ENCODE measurements at regions not wholly inside any gene's neighbourhood (a gene's known extent, or its start where the extent isn't known, plus 50 kb on each side); places are given as distances from the start of the nearest gene placed in this dataset.

- H3K9me3 Mint-ChIP-seq, result no peaks in the 10 kb centered on the region
- H3K27me3 Mint-ChIP-seq, result no peaks in the 10 kb centered on the region
- H3K4me3 Mint-ChIP-seq, result no peak overlapping the region
- H3K4me1 Mint-ChIP-seq, result no peaks in the 10 kb centered on the region
- DNase-seq, result no peak
- ChIA-PET CTCF (no interaction called here), POLR2A (no interaction called here)
- H3K27ac Mint-ChIP-seq, result no peak overlapping the region
- no peaks in the 10 kb centered on the region for H3K36me3 Mint-ChIP-seq (ENCODE audit: low read depth)
Observed at GRCh38 chr16:73322856-73323255, 274.9 kb upstream of the ZFHX3 start.

- POLR2A ChIA-PET, result interaction anchor here (0.6 kb wide), 1 partner anchor 795 kb away, joined by 3 read pairs; no protein-coding TSS in a partner anchor
- no peaks in the 10 kb centered on the region for H3K4me1 Mint-ChIP-seq
- no peak for DNase-seq
Observed at GRCh38 chr16:73321853-73322252, 273.9 kb upstream of the ZFHX3 start.

GRCh38 chr16:73319737-73320136 is 271.8 kb upstream of the ZFHX3 start:
- POLR2A ChIA-PET, result no interaction called here
- no peaks in the 10 kb centered on the region for H3K36me3 Mint-ChIP-seq (ENCODE audit: low read depth)
- H3K27ac Mint-ChIP-seq, result no peak overlapping the region

More at GRCh38 chr16:73321853-73322252, 273.9 kb upstream of the ZFHX3 start:
- H3K36me3 Mint-ChIP-seq (ENCODE audit: low read depth), result no peaks in the 10 kb centered on the region
- H3K27ac Mint-ChIP-seq, result no peak overlapping the region
- H3K4me3 Mint-ChIP-seq, result no peak overlapping the region
- no peaks in the 10 kb centered on the region for H3K27me3 Mint-ChIP-seq
- H3K9me3 Mint-ChIP-seq, result no peaks in the 10 kb centered on the region
- CTCF ChIA-PET, result interaction anchor here (0.6 kb wide), 1 partner anchor 291 kb away, joined by 3 read pairs; no protein-coding TSS in a partner anchor

GRCh38 chr16:73319261-73319660 is 271.3 kb upstream of the ZFHX3 start:
- Mint-ChIP-seq H3K27ac (no peak overlapping the region), H3K36me3 (ENCODE audit: low read depth) (no peaks in the 10 kb centered on the region), H3K9me3 (no peaks in the 10 kb centered on the region), H3K4me1 (no peaks in the 10 kb centered on the region), H3K4me3 (no peak overlapping the region), H3K27me3 (no peaks in the 10 kb centered on the region)
- DNase-seq, result no peak
- ChIA-PET POLR2A (no interaction called here), CTCF (interaction anchor here (0.7 kb wide), 1 partner anchor 52 kb away, joined by 3 read pairs; no protein-coding TSS in a partner anchor)

More at GRCh38 chr16:73319737-73320136, 271.8 kb upstream of the ZFHX3 start:
- Mint-ChIP-seq H3K9me3 (no peaks in the 10 kb centered on the region), H3K4me1 (no peaks in the 10 kb centered on the region), H3K27me3 (no peaks in the 10 kb centered on the region), H3K4me3 (no peak overlapping the region)
- no peak for DNase-seq
- CTCF ChIA-PET, result no interaction called here

GRCh38 chr16:73317321-73317857 is 269.5 kb upstream of the ZFHX3 start:
- H3K27me3 Mint-ChIP-seq, result no peaks in the 10 kb centered on the region
- H3K36me3 Mint-ChIP-seq (ENCODE audit: low read depth), result no peaks in the 10 kb centered on the region
- no peak overlapping the region for H3K27ac Mint-ChIP-seq
- no peak for DNase-seq
- H3K4me3 Mint-ChIP-seq, result no peak overlapping the region
- no peaks in the 10 kb centered on the region for H3K9me3 Mint-ChIP-seq
- ChIA-PET CTCF (no interaction called here), POLR2A (no interaction called here)
- no peaks in the 10 kb centered on the region for H3K4me1 Mint-ChIP-seq

- ChIA-PET CTCF (no interaction called here), POLR2A (no interaction called here)
- no peak for DNase-seq
- Mint-ChIP-seq H3K9me3 (no peaks in the 10 kb centered on the region), H3K27me3 (no peaks in the 10 kb centered on the region), H3K36me3 (ENCODE audit: low read depth) (no peaks in the 10 kb centered on the region), H3K4me3 (no peak overlapping the region), H3K27ac (no peak overlapping the region), H3K4me1 (no peaks in the 10 kb centered on the region)
Observed at GRCh38 chr16:73315645-73316044, 267.7 kb upstream of the ZFHX3 start.

GRCh38 chr16:73313950-73314349 is 266.0 kb upstream of the ZFHX3 start:
- Mint-ChIP-seq H3K4me3 (no peak overlapping the region), H3K4me1 (no peaks in the 10 kb centered on the region), H3K27me3 (no peaks in the 10 kb centered on the region), H3K36me3 (ENCODE audit: low read depth) (no peaks in the 10 kb centered on the region), H3K27ac (no peak overlapping the region), H3K9me3 (no peaks in the 10 kb centered on the region)
- ChIA-PET POLR2A (no interaction called here), CTCF (no interaction called here)
- no peak for DNase-seq

GRCh38 chr16:73311857-73312723 is 264.2 kb upstream of the ZFHX3 start:
- H3K27ac Mint-ChIP-seq, result no peak overlapping the region

GRCh38 chr16:73308771-73309170 is 260.8 kb upstream of the ZFHX3 start:
- ChIA-PET POLR2A (no interaction called here), CTCF (no interaction called here)
- H3K27ac Mint-ChIP-seq, result no peak overlapping the region
- H3K4me3 Mint-ChIP-seq, result no peak overlapping the region
- no peak for DNase-seq
- H3K27me3 Mint-ChIP-seq, result no peaks in the 10 kb centered on the region
- no peaks in the 10 kb centered on the region for H3K4me1 Mint-ChIP-seq
- no peaks in the 10 kb centered on the region for H3K36me3 Mint-ChIP-seq (ENCODE audit: low read depth)
- H3K9me3 Mint-ChIP-seq, result no peaks in the 10 kb centered on the region

More at GRCh38 chr16:73311857-73312723, 264.2 kb upstream of the ZFHX3 start:
- H3K9me3 Mint-ChIP-seq, result no peaks in the 10 kb centered on the region
- no peak for DNase-seq
- POLR2A ChIA-PET, result no interaction called here
- no peaks in the 10 kb centered on the region for H3K36me3 Mint-ChIP-seq (ENCODE audit: low read depth)
- CTCF ChIA-PET, result no interaction called here
- H3K4me3 Mint-ChIP-seq, result no peak overlapping the region
- no peaks in the 10 kb centered on the region for H3K27me3 Mint-ChIP-seq
- no peaks in the 10 kb centered on the region for H3K4me1 Mint-ChIP-seq

GRCh38 chr16:73306901-73307413 is 259.0 kb upstream of the ZFHX3 start:
- no peaks in the 10 kb centered on the region for H3K4me1 Mint-ChIP-seq
- DNase-seq, result no peak
- ChIA-PET CTCF (no interaction called here), POLR2A (no interaction called here)
- no peaks in the 10 kb centered on the region for H3K27me3 Mint-ChIP-seq
- no peaks in the 10 kb centered on the region for H3K9me3 Mint-ChIP-seq
- H3K36me3 Mint-ChIP-seq (ENCODE audit: low read depth), result no peaks in the 10 kb centered on the region
- no peak overlapping the region for H3K27ac Mint-ChIP-seq
- no peak overlapping the region for H3K4me3 Mint-ChIP-seq

- CTCF ChIA-PET, result no interaction called here
- DNase-seq, result no peak
- H3K27ac Mint-ChIP-seq, result no peak overlapping the region
- POLR2A ChIA-PET, result no interaction called here
- H3K9me3 Mint-ChIP-seq, result no peaks in the 10 kb centered on the region
- H3K27me3 Mint-ChIP-seq, result no peaks in the 10 kb centered on the region
- H3K36me3 Mint-ChIP-seq (ENCODE audit: low read depth), result no peaks in the 10 kb centered on the region
- no peak overlapping the region for H3K4me3 Mint-ChIP-seq
- H3K4me1 Mint-ChIP-seq, result no peaks in the 10 kb centered on the region
Observed at GRCh38 chr16:73304008-73304774, 256.3 kb upstream of the ZFHX3 start.

GRCh38 chr16:73302942-73303341 is 255.0 kb upstream of the ZFHX3 start:
- Mint-ChIP-seq H3K27me3 (no peaks in the 10 kb centered on the region), H3K27ac (no peak overlapping the region), H3K4me3 (no peak overlapping the region), H3K36me3 (ENCODE audit: low read depth) (no peaks in the 10 kb centered on the region), H3K4me1 (no peaks in the 10 kb centered on the region), H3K9me3 (no peaks in the 10 kb centered on the region)
- ChIA-PET CTCF (no interaction called here), POLR2A (no interaction called here)
- no peak for DNase-seq

- H3K9me3 Mint-ChIP-seq, result no peaks in the 10 kb centered on the region
- no peak overlapping the region for H3K4me3 Mint-ChIP-seq
- ChIA-PET POLR2A (no interaction called here), CTCF (no interaction called here)
- no peaks in the 10 kb centered on the region for H3K36me3 Mint-ChIP-seq (ENCODE audit: low read depth)
- no peak overlapping the region for H3K27ac Mint-ChIP-seq
- no peaks in the 10 kb centered on the region for H3K27me3 Mint-ChIP-seq
- no peaks in the 10 kb centered on the region for H3K4me1 Mint-ChIP-seq
- DNase-seq, result no peak
Observed at GRCh38 chr16:73301984-73302383, 254.1 kb upstream of the ZFHX3 start.
